ENCODE measurements at regions not wholly inside any gene's neighbourhood (a gene's known extent, or its start where the extent isn't known, plus 50 kb on each side); places are given as distances from the start of the nearest gene placed in this dataset.

DNA sequence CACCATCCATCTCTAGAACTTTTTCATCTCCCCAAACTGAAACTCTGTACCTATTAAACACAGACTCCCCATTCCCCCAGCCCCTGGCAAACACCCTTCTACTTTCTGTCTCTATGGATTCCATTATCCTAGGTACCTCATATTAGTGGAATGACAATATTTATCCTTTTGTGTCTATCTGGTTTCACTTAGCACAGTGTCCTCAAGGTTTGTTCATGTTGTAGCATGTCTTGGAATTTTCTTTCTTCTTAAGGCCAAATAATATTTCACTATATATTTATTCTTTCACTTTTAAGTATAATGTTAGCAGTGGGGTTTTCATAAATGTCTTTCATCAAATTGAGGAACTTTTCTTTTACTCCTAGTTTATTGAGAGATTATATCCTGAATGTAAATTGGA lies 56.8 kb upstream of the DSP start:
- no peak for TF ChIP-seq POLR2A (IDR thresholded peaks at IDR 0.05)
- TF ChIP-seq, protein P1, sequence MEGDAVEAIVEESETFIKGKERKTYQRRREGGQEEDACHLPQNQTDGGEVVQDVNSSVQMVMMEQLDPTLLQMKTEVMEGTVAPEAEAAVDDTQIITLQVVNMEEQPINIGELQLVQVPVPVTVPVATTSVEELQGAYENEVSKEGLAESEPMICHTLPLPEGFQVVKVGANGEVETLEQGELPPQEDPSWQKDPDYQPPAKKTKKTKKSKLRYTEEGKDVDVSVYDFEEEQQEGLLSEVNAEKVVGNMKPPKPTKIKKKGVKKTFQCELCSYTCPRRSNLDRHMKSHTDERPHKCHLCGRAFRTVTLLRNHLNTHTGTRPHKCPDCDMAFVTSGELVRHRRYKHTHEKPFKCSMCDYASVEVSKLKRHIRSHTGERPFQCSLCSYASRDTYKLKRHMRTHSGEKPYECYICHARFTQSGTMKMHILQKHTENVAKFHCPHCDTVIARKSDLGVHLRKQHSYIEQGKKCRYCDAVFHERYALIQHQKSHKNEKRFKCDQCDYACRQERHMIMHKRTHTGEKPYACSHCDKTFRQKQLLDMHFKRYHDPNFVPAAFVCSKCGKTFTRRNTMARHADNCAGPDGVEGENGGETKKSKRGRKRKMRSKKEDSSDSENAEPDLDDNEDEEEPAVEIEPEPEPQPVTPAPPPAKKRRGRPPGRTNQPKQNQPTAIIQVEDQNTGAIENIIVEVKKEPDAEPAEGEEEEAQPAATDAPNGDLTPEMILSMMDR (IDR thresholded peaks at IDR 0.05) = no peak
- TF ChIP-seq POLR2AphosphoS5 (IDR thresholded peaks at IDR 0.05) = no peak
